Tongue (tissue), 1 donor: ENCODE measurements at regions not wholly inside any gene's neighbourhood (a gene's known extent, or its start where the extent isn't known, plus 50 kb on each side); places are given as distances from the start of the nearest gene placed in this dataset.

Experiments used
- DNase-seq: peaks from one replicate; pipeline ENCODE4 v3.0.0-alpha.2; 2015

DNA sequence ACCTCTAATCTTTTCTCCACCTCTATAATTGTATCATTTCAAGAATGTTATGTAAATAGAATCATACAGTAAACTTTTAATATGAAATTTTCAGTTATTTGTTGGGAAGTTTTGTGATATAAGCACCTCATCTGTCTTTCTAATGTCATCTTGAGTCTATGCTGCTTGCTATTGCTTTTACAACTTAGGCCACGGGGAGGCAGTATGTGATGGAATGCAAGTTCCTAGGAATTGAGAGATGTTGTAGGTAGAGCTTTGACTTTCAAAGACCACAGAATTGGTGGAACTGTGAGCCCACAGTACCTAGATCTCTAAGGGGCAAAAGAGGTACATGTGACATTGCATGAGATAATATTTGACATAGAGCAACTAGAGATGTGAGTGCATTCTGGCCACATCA is 328.3 kb downstream of the MFSD1 start:
- DNase-seq: peak; percentile 3

DNA sequence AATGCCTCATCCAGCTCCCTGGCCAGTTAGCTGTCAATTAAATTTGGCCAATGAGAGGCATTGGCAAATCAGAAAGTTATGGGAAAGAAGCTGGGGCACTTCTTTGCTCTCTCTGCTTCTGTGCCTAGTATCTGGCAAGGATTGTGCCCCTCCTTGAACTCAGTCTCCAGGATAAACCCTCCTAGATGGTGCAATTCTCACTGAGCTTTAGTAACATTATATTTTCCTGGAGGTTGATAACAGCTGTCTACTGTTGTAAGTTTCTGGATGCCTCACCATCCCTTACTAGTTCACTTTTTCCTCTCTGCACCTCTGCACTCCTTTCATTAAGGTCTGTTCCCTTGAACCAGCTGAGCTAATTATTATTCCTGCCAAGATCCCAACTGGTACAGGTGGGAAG is 329.5 kb downstream of the MFSD1 start:
- no peak for DNase-seq

GRCh38 chr3:159137949-159138348 is 336.1 kb downstream of the MFSD1 start:
- DNase-seq: peak; percentile 14

DNA sequence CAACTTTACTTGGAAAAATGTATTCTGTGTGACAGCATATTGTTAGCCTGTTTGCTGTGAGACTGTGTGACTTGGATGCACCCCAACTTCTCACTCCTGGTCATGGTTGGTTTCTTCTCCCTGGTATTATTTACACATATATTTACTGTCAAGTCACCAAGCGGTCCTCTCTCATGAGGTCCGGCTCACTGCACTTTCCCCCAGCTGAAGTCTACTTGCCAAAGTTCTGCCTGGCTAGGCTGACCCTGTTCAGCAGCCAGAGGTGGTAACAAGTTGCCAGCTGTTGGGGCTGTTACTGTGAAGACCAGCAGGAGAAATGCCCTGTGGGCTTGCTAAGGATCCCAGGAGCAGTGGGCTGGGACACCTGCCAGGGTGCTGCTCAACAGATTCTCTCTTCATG is 337.5 kb downstream of the MFSD1 start:
- DNase-seq: no peak

GRCh38 chr3:159144472-159144871 is 342.6 kb downstream of the MFSD1 start:
- DNase-seq: no peak

DNA sequence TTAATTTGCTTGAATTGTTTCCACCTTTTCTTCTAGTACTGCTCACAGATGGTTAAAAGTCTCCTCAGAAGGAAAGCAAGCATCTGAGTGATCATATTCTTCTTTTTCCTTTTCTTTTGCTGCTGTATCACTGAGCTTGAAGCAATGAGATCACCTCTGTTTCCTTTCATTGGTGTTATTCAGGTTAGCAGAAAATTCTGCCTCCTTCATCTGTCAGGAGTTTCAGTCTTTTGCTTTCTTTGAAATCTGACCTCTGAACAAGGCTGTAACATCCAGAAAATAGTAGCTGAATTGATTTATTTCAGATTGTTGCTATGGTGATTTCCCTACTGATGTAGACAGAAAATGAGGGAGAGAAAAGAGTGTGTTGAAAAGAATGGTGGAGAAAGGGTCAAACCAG is 343.0 kb downstream of the MFSD1 start:
- DNase-seq: no peak

GRCh38 chr3:159146392-159146791 is 344.5 kb downstream of the MFSD1 start:
- no peak for DNase-seq

DNA sequence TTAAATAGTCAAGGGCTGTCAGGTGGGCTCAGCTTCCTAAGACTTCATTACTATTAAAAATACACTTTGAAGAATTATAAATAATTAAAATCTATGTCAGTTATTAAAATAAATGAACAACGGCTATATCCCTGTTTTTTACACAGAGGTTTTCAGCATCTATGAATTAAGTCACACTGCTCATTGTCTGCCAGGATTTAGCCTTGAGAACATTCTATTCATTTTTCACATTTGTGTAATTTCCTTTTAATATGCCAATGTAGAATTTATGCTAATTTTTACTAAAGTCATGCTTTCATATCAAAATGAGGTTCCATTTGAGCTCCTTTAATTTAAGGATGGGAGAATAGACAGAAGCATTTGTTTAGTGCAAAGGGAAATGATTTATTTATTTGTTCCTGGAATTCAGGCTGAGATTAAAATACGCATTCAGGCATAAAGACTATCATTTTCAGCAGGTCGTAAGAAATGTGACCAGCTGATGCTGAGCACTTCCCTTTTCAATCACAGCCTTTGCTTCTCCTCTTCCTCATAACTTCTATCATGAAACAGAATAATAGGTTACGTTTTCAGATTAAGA is 345.1 kb downstream of the MFSD1 start:
- DNase-seq: no peak

DNA sequence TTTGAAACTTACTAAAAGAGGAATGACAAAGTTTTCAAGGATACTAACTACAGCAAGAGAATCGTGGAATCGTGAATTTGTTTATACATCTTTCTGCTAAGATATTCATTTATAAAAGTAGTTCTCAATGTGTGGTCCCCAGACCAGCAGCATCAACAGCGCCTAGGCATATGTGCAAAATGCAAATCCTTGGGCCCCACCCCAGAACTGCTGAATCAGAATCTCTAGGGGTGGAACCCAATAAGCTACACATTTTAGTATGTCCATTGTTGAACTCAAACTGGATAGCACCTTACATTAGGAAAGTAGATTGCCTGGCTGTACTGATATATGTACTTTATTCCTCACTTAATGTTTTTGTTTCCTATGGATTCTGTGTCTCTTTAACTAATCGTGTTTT is 346.0 kb downstream of the MFSD1 start:
- DNase-seq: no peak

GRCh38 chr3:159148466-159148865 is 346.6 kb downstream of the MFSD1 start:
- DNase-seq: no peak

DNA sequence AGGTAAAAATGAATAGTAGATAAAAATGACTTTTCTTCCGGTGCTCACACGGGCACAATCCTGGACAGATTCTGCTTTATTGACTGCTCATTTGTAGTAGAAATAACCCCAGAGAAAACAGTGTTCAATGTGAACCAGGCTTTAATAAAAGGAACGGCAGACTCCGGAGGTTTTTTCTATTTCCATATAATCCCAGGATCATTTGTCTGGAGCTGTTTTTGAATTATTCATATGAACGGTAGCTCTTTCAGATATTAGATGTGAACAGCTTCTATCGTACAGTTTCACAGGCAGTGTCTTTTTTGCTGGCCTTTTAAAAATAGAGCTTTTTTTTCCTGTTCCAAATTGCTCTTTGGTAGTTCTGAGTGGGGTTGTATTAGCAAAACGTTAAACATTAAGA is 347.3 kb downstream of the MFSD1 start:
- DNase-seq: no peak

GRCh38 chr3:159149633-159150032 is 347.8 kb downstream of the MFSD1 start:
- DNase-seq: no peak

DNA sequence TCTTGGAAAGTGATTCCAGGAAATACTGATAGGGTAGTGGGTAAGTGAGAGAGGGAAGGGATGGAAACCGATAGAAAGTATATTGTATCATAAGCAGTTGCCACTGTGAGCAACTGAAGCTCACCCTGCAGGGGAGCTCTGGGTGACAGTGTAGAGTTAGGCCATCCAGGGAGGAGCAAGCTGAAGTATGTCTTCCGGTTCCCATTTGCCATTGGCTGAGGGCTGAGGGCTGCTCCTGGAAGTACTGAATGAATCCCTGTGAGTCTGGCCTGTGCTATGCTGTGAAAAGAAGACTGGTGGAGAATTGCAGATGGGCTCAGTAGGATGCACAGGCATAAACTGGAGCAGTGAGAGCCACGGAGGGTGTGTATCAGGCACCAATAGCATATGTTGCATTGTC is 348.3 kb downstream of the MFSD1 start:
- DNase-seq: no peak

DNA sequence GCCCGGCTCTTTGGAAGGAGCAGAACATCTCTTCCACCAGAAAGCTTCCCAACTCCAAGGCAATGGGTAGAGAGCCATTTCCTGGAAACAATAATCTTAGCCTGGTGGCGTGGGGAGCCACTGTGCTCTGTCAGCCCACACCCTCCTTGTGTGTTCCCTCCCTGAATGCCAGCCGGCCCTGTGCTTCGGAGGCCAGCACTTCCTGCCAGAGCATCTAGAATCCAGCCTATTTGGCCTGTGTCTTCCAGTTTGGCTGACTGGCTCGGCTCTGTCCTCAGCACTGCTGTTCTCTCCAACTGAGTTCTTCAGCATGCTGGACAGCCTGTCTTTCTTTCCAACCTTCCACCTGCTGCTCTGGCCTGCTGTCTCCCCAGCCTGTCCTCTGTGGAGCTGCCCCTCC is 349.3 kb downstream of the MFSD1 start:
- DNase-seq: no peak

GRCh38 chr3:159157275-159157674 is 355.4 kb downstream of the MFSD1 start:
- no peak for DNase-seq

- DNase-seq: peak; percentile 9
Measured at GRCh38 chr3:159158213-159158612, 356.4 kb downstream of the MFSD1 start.

GRCh38 chr3:159158801-159159200 is 356.9 kb downstream of the MFSD1 start:
- no peak for DNase-seq

DNA sequence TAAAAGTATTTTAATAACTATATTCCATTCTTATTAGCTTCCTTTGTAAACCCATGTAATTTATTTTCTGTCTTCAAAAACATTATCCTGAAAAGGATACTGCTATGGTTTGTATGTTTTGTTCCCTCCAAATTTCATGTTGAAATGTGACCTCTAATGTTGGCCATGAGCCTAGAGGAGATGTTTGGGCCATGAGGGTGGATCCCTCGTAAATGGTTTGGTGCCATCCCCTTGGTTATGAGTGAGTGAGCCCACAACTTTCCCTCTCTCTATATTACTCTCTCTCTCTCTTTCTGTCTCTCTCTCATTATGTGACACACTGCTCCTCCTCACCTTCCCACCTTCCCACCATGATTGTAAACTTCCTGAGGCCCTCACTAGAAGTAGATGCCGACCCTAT is 357.7 kb downstream of the MFSD1 start:
- no peak for DNase-seq

DNA sequence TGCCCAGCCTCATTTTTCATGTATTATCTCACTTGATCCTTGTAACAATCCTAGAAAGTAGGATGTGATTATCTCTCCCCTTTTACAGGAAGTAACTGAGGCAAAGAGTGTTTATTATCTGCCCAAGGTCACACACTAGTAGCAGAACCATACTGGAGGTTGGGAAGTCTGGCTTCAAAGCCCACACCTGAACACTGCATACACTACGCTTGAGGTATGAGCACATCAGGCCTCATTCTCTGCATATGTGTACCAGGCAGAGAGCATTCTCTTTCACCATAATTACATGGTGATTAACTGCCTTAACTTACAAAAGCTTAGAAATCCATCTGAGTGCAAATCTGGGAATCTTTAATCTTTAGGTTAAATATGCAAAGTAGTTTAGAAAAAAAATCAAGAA is 361.8 kb downstream of the MFSD1 start:
- DNase-seq: no peak

GRCh38 chr3:159165961-159166360 is 364.1 kb downstream of the MFSD1 start:
- DNase-seq: no peak

DNA sequence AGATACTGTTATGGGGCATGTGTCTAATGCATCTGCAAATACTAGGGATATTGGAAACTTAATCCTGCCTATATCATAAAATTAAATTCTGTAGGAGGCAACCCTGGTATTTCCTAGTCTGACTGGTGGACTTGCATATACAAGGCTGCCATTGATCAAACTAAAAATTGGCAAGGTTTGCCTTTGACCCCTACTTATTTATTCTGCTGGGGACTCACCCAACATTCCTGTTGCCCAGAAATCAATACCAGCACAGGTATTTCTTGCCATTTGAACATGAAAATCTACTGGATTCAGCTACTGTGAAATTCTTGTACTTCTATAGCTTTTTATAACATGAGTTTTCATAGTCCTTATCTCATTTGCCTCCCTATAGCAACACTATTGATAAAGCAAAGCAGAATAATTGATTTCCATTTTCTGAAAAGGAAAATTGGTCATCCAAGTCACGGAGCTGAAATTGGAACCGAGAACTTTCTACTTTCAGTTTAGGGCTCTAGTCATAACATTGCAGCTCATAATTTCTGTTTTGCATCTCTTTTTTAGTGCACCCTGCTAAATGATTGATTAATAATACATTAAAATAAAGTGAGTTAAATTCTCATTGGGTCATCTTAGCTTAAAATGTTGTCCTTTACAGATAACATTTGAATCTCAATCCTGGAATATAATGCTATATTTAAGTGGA is 365.2 kb downstream of the MFSD1 start:
- no peak for DNase-seq

GRCh38 chr3:159168788-159169187 is 366.9 kb downstream of the MFSD1 start:
- no peak for DNase-seq

DNA sequence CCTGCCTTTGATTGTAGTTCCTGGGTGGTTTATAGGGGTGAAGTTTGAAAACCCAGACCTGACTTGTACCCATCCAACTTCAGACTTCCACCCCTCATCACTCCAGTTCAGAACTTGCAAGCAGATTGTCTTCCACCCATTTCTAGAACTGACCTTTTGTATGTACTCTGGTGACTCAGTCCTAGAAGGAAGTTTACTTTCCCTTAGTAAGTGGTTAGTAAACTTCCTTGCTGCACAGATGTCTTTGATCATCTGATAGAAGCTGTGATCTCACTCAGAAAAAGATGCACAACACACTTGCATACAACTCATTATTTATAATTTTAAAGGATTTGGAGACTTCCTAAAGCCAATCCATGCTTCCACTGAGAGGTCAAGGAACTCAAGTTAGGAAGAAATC is 368.0 kb downstream of the MFSD1 start:
- DNase-seq: no peak

- DNase-seq: peak; percentile 21
Measured at GRCh38 chr3:159170436-159171003, 368.7 kb downstream of the MFSD1 start.
